ENCODE measurements at regions not wholly inside any gene's neighbourhood (a gene's known extent, or its start where the extent isn't known, plus 50 kb on each side); places are given as distances from the start of the nearest gene placed in this dataset.

- no peak for TF ChIP-seq CTCF (IDR thresholded peaks at IDR 0.05; ENCODE audit: borderline replicate concordance, insufficient read depth, low read depth, low read length)
- H3K4me3 ChIP-seq (ENCODE audit: low read depth, low read length) = no peak overlapping the region
Observed at GRCh38 chr2:45114221-45114955, 105.1 kb upstream of the SIX2 start.

GRCh38 chr2:45112750-45113149 is 103.5 kb upstream of the SIX2 start:
- no peak for TF ChIP-seq CTCF (IDR thresholded peaks at IDR 0.05; ENCODE audit: borderline replicate concordance, insufficient read depth, low read depth, low read length)
- no peak overlapping the region for H3K4me3 ChIP-seq (ENCODE audit: low read depth, low read length)

GRCh38 chr2:45105050-45105582 is 95.9 kb upstream of the SIX2 start:
- no peak overlapping the region for H3K4me3 ChIP-seq (ENCODE audit: low read depth, low read length)
- no peak for TF ChIP-seq CTCF (IDR thresholded peaks at IDR 0.05; ENCODE audit: borderline replicate concordance, insufficient read depth, low read depth, low read length)

GRCh38 chr2:45104429-45104828 is 95.2 kb upstream of the SIX2 start:
- H3K4me3 ChIP-seq (ENCODE audit: low read depth, low read length) = no peak overlapping the region
- TF ChIP-seq CTCF (IDR thresholded peaks at IDR 0.05; ENCODE audit: borderline replicate concordance, insufficient read depth, low read depth, low read length) = no peak

- H3K4me3 ChIP-seq (ENCODE audit: low read depth, low read length) = no peak overlapping the region
- TF ChIP-seq CTCF (IDR thresholded peaks at IDR 0.05; ENCODE audit: borderline replicate concordance, insufficient read depth, low read depth, low read length) = no peak
Observed at GRCh38 chr2:45103351-45104345, 94.4 kb upstream of the SIX2 start.

- TF ChIP-seq CTCF (IDR thresholded peaks at IDR 0.05; ENCODE audit: borderline replicate concordance, insufficient read depth, low read depth, low read length) = no peak
Observed at GRCh38 chr2:45102579-45103117, 93.4 kb upstream of the SIX2 start.

More at GRCh38 chr2:45102579-45103117, 93.4 kb upstream of the SIX2 start:
- no peak overlapping the region for H3K4me3 ChIP-seq (ENCODE audit: low read depth, low read length)
